Liver (tissue), 3 donors: ENCODE measurements at regions not wholly inside any gene's neighbourhood (a gene's known extent, or its start where the extent isn't known, plus 50 kb on each side); places are given as distances from the start of the nearest gene placed in this dataset.

Experiments used
- GABPA ChIP-seq, 2 donors: IDR thresholded peaks in 1 of 2; conservative IDR thresholded peaks in 1 of 2; 2 replicates each; pipeline ENCODE4 v1.6.1; 2016; ENCODE audit warnings: antibody characterized with exemption in 2 of 2, mild to moderate bottlenecking in 1 of 2, moderate library complexity in 1 of 2
- TAF1 ChIP-seq: conservative IDR thresholded peaks from 2 replicates; pipeline ENCODE4 v1.6.1; 2016; ENCODE audit warnings: antibody characterized with exemption, mild to moderate bottlenecking
- TF ChIP-seq, protein P1 (sequence below): fragments of 150-350 bp; IDR thresholded peaks from 2 replicates; pipeline ENCODE4 v1.5.1; 2017; ENCODE audit warnings: improper control_type of control experiment, low read depth, low read length; ENCODE audit not compliant: missing input control
- donor health status: healthy.
- donor health status: healthy.

DNA sequence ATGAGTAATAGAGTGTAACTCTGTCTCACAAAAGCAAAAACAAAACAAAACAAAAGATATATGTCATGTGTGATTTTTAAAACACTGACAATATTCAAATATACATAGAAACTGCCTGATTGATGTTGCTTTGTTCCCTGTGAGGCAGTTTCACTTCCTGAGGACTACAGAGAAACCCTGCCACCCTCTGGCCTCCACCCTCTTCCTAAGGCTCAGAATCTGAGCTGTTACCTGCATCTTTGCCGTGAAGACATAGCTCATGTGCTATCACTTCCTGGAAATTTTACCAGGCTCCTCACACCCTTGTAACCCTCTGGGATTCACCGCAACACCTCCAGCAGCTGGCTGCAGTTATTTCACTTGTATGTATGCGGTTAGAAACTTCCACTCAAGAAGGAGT lies 831.0 kb downstream of the NLGN4Y start:
- no peak for TF ChIP-seq TAF1
- TF ChIP-seq, protein P1, sequence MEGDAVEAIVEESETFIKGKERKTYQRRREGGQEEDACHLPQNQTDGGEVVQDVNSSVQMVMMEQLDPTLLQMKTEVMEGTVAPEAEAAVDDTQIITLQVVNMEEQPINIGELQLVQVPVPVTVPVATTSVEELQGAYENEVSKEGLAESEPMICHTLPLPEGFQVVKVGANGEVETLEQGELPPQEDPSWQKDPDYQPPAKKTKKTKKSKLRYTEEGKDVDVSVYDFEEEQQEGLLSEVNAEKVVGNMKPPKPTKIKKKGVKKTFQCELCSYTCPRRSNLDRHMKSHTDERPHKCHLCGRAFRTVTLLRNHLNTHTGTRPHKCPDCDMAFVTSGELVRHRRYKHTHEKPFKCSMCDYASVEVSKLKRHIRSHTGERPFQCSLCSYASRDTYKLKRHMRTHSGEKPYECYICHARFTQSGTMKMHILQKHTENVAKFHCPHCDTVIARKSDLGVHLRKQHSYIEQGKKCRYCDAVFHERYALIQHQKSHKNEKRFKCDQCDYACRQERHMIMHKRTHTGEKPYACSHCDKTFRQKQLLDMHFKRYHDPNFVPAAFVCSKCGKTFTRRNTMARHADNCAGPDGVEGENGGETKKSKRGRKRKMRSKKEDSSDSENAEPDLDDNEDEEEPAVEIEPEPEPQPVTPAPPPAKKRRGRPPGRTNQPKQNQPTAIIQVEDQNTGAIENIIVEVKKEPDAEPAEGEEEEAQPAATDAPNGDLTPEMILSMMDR, result no peak
- TF ChIP-seq GABPA (IDR thresholded peaks at IDR 0.05 in 1 of 2, conservative IDR thresholded peaks at IDR 0.05 in 1 of 2), result no peak
